GM12892 (cell line): ENCODE measurements at regions not wholly inside any gene's neighbourhood (a gene's known extent, or its start where the extent isn't known, plus 50 kb on each side); places are given as distances from the start of the nearest gene placed in this dataset.

Experiments used
- DNase-seq: peaks from one replicate; pipeline ENCODE4 v3.0.0; 2011; ENCODE audit not compliant: insufficient read length
- FAIRE-seq: peaks from 2 replicates; lab custom pipeline; 2011; peaks lifted over from hg19 to GRCh38; lab: Jason Lieb, UNC
- POLR2A ChIP-seq: IDR thresholded peaks from 2 replicates; pipeline ENCODE4 v1.6.1; 2011; ENCODE audit warnings: low read depth, low read length, control low read depth
- POLR2AphosphoS5 ChIP-seq: IDR thresholded peaks from 2 replicates; pipeline ENCODE4 v1.6.1; 2011; ENCODE audit warnings: low read depth, low read length, control low read depth
- TAF1 ChIP-seq: IDR thresholded peaks from 2 replicates; pipeline ENCODE4 v1.6.1; 2011; ENCODE audit warnings: low read depth, mild to moderate bottlenecking, control low read depth, low read length, borderline replicate concordance

DNA sequence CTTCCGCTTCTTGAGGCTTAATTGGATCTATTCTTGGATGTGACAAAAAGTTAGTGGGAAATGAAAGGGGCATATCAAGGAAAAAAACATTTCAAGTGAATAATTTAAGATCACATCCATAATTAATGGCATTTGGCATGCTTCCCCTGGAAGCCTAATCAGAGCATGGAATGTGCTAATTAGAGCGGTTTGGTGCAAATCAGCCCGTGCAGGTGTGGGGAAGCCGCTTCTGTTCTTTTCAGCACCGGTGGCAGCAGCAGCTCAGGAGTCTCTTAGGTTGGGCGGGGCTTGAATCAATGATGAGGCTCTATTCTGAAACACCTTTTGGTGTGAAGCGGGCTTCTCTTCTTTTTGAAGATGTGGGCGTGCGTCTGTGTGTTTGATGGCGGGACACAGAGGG is 301.2 kb downstream of the LRFN2 start:
- TF ChIP-seq POLR2A = no peak
- no peak for TF ChIP-seq TAF1
- TF ChIP-seq POLR2AphosphoS5 = no peak
- DNase-seq = no peak
- no peak for FAIRE-seq

DNA sequence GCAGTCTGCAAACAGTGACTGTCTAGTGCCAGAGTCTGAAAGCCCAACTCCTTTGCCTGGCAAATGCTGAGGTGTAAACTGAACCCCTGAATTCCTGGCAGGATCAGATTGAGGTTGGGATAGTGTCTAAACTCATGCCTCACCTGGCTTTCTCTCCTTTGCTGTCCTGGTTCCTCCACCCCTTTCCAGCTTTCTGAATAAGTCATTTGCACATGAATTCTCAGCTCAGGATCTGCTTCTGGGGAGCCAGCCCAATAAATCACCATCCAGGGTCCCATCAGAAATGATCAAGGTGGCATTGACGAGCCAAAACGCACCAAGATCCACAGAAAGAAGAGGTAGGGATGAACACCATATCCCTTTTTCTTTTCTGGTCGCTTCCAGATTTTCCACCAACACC is 301.6 kb downstream of the LRFN2 start:
- TF ChIP-seq POLR2AphosphoS5 = no peak
- TF ChIP-seq TAF1 = no peak
- no peak for TF ChIP-seq POLR2A
- FAIRE-seq = no peak
- no peak for DNase-seq

DNA sequence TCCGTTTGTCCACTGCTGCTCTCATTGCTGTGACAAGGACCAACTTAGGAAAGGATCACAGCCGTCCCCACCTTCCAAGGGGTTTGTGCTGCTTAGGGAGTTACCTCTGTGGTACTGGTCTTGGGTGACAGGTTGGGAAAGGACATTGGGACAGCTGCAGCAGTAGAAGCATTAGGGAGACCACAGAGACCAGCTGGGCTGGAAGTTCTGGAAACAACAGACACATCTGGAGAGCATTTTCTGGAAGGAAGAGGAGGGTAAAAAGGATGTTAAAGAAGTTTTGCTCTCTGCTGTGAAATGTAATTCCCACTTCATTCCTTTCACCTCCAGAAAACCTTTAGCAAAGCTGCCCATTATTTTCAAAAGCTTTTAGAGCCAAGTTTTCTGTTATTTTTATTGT is 304.2 kb downstream of the LRFN2 start:
- no peak for FAIRE-seq
- TF ChIP-seq TAF1 (no peak), POLR2A (no peak), POLR2AphosphoS5 (no peak)
- DNase-seq = no peak

DNA sequence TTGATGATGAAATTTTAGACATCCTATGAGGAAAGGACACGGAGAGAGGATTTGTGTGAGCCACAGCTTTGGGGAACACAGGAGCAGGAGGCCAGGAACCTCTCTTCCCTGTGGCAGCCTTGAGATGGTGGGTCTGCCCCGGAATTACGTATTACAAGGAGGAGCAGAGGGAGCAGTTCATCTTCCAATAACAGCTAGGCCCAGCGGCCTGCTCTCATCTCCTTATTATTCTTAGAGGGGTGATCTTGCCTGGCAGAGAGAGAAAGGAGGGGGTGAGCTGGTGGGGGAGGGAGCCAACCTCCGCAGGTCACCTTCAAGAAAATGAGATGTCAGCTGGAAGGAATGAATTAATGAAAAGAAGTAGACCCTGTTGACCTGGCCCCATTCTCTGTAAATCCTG is 305.8 kb downstream of the LRFN2 start:
- DNase-seq (no peak), FAIRE-seq (no peak)
- no peak for TF ChIP-seq POLR2A
- no peak for TF ChIP-seq POLR2AphosphoS5
- no peak for TF ChIP-seq TAF1

DNA sequence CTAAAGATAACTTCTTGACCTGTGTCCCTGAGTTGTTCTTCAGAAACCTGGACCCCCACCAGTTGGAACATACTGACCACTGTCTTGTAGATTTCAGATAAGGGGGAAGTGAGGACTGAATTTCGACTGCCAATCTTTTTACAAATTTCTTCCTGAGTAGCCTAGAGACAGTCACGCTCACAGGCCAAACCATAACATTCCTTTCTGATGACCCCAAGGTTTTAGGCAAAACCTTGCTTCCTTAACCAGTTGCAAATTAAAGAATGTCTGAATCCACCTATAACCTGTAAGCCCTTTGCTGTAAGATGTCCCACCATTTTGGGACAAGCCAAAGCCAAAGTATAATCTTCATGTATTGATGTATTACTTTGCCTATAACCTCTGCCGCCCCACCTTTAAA is 306.9 kb downstream of the LRFN2 start:
- FAIRE-seq (no peak), DNase-seq (no peak)
- TF ChIP-seq TAF1 (no peak), POLR2A (no peak), POLR2AphosphoS5 (no peak)

DNA sequence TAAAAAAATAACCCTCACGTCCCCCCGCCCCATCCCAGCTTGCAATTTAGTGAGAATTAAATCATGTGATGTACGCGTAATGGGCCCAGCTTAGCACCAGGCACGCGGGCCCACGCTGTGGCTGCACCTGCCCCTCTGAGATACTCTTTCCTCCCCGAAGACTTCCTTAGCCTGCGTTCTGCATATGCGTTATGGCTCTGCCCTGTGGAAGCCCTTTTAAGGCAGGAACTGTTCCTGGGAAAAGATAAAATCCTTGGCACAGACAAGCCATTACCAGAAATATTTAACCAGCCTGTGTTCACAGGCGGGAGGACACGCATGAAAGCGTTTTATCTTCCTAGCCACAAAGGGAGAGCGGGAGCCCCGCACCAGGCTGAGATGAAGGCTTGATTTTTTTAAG is 311.0 kb downstream of the LRFN2 start:
- TF ChIP-seq POLR2A (no peak), TAF1 (no peak), POLR2AphosphoS5 (no peak)
- no peak for FAIRE-seq
- DNase-seq = no peak

DNA sequence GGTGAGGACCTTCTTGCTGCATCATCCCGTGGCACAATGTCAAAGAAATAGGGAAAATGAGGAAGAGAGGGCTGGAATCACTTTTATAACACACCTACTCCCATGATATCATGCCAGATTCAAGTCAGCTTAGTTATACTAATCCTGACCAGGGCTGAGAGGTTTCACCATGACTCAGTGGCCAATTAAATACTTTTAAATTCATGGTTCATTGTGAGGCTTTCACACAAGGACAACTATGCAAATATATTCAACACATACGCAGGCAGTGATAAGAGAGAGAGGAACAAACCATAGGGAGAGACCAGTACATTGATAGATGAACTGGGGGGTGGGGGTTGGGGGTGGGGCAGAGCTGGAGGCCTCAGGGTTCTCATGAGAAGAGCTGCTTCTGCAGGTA is 313.1 kb downstream of the LRFN2 start:
- no peak for TF ChIP-seq POLR2AphosphoS5
- TF ChIP-seq POLR2A = no peak
- TF ChIP-seq TAF1 = no peak
- no peak for FAIRE-seq
- no peak for DNase-seq

DNA sequence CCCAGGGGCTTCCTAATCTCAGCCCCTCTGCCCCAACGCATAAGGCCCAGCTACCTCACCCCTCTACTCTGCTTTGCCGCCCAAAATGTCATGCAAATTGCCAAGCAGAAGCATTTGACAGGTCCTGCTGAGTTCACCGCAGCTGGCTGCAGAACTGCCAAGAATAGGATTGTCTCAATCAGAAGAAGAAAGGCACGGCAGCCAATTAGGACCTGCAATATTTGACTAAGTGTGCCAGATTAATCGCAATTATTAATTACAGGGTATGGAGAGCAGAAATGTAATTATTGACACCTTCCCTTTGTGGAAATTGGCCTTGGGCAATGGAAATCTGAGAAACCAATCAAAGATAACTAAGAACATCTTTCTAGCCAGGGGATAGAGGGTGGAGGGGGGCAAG is 318.6 kb downstream of the LRFN2 start:
- DNase-seq (no peak), FAIRE-seq (no peak)
- TF ChIP-seq TAF1 (no peak), POLR2A (no peak), POLR2AphosphoS5 (no peak)

DNA sequence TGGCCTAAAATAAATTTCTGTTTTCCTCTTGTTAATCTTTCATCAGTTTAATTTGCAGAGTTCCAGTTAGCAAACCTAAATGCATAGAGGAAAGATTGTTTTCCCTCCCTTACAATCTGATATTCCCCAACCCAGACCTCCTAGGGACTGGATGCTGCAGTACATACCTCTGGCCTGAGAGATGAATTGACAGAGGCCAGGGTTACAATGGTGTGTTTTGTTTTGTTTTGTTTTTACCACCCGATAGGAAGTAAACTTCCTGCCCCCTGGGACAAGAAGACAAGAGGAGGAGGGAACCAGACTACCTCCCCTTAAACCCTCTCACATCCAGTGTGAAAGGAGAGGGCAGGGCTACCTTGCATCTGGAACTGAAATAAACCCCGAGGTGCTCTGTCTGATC is 319.0 kb downstream of the LRFN2 start:
- no peak for TF ChIP-seq POLR2A
- TF ChIP-seq POLR2AphosphoS5 = no peak
- no peak for TF ChIP-seq TAF1
- FAIRE-seq (no peak), DNase-seq (no peak)

DNA sequence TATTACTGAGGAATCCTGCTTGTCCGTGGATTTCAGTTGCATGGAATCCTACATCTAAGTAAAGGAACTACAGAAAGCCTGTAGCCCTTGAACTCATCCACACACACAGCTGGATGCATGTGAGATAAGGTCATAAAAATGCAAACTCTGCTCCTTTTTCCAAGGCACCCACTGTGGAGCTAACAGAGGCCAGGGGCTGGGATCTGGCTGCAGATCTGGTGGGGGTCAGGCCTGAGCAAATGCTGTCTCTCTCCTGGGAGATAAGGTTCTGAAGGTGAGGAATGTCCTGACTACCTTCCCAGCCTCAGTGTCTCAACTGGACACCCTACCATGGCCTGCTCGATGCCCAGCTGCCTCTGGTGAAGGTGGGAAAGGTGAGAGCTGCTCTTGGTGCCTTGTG is 321.5 kb downstream of the LRFN2 start:
- no peak for FAIRE-seq
- DNase-seq = no peak
- TF ChIP-seq TAF1 (no peak), POLR2A (no peak), POLR2AphosphoS5 (no peak)

DNA sequence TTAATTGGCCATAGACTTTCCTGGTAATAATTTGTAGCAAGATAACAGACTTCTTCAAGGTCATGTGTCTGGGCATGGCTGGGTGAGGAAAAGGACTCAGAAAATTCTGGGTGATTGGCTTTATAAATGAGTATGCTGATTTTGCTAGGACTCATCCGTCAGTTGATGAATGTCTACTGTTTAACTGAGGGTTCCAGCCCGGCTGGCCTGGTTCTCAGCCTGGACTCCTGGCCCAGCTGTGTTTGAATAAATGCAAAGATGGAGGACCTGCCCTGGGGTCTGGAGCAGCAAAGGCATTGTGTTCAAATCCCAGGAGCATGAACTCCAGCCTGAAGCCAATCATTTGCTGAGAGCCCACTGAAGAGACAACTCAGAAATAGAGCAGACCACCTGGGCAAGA is 323.2 kb downstream of the LRFN2 start:
- TF ChIP-seq POLR2A (no peak), TAF1 (no peak), POLR2AphosphoS5 (no peak)
- FAIRE-seq = no peak

DNA sequence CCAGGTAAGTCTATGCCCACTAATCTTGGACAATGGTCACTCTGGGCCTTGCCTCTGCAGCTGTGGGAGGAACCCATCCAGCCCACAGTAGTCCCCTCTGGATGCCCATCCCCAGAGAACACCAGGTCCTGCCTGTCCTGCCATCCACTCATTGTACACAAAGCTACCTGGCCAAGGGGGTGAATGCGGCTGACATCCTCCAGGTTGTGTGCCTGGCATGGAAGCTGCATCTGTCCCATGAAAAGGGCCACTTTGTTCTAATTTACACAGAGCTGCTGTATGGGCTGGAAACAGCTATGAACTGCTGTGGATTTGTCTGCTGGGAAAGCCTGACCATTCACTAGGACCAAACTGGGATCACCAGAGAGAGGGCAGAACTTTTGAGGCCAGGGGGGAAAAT is 324.8 kb downstream of the LRFN2 start:
- DNase-seq = no peak
- no peak for TF ChIP-seq POLR2A
- no peak for TF ChIP-seq POLR2AphosphoS5
- no peak for TF ChIP-seq TAF1
- no peak for FAIRE-seq

More for the DNA sequence above, 323.2 kb downstream of the LRFN2 start:
- DNase-seq = no peak

DNA sequence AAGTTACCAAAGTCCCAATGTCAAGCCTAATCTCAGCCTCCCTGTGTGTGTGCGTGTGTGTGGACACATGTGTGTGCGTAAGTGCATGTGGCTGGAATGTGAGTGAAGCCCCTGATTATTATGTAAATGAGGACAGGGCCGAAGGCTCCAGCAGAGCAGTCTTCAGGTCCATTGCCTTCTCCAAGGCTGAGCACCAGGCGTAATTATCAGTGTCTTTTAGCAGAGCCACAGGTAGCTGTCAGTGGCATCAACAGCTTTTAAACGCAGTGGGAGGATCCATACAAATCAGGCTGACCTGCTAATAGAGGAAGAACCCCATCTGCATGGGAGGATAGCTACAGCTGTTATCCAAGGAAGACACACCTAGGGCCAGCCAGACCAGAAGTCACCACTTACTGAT is 324.3 kb upstream of the MOCS1 start:
- no peak for DNase-seq
- no peak for TF ChIP-seq TAF1
- TF ChIP-seq POLR2A = no peak
- no peak for TF ChIP-seq POLR2AphosphoS5
- FAIRE-seq = no peak

DNA sequence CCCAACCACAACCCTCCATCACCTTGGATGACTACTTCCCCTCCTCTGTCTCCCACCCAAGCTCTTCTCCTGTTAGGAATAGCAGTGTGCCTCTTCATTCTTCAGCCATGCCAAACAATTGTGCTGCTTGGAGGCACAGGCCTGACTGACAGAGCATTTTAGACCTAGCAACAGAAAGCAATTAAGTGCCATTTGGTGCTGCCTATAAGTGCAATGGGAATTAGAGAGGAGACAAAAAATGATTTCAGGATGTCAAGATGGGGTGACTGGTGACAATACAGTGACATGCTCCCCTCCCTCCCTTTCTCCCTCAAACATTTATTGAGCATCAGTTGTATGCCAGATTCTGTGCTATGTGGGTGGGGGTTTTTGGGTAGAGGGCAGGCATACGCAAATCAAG is 322.6 kb upstream of the MOCS1 start:
- DNase-seq = no peak
- no peak for FAIRE-seq
- TF ChIP-seq POLR2A = no peak
- TF ChIP-seq TAF1 = no peak

DNA sequence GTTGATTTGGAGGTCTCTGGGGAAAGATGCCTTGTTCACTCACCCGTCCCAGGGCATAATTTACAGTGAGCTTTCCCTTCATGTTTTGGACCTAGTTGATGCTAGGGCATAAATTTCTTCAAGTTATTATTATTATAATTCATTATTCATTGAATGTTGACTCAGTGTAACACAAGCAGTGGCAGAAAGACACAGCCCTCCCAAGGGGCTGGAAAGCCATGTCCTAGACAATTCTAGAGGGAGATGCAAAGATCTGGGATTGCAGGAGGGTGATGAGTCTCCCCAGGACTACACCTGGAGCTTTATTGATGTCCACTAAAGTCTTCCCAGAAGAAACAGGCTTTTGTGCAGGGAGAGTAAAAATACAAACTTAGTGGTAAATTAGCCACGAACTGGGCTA is 322.0 kb upstream of the MOCS1 start:
- TF ChIP-seq POLR2AphosphoS5 = no peak
- TF ChIP-seq POLR2A = no peak
- no peak for TF ChIP-seq TAF1
- DNase-seq (no peak), FAIRE-seq (no peak)
